Left ventricle myocardium inferior (tissue), 1 donor: ENCODE measurements at regions not wholly inside any gene's neighbourhood (a gene's known extent, or its start where the extent isn't known, plus 50 kb on each side); places are given as distances from the start of the nearest gene placed in this dataset.

Experiments
- DNase-seq: peaks from one replicate; pipeline ENCODE4 v3.0.0-alpha.2; 2020
- H3K27ac ChIP-seq: fragments of 200-600 bp; replicated peaks from 2 replicates; pipeline ENCODE4 v1.8.0; 2021
- H3K27me3 ChIP-seq: fragments of 200-600 bp; 2 replicates; pipeline ENCODE4 v1.8.0; 2021; ENCODE audit warnings: low read depth
- H3K36me3 ChIP-seq: fragments of 200-600 bp; 2 replicates; pipeline ENCODE4 v1.8.0; 2021
- H3K4me1 ChIP-seq: fragments of 200-600 bp; 2 replicates; pipeline ENCODE4 v1.8.0; 2021
- H3K4me3 ChIP-seq: fragments of 200-600 bp; 2 replicates; pipeline ENCODE4 v1.8.0; 2021; ENCODE audit warnings: mild to moderate bottlenecking, moderate library complexity
- H3K9me3 ChIP-seq: fragments of 200-600 bp; replicated peaks from 2 replicates; pipeline ENCODE4 v1.8.0; 2021
- CTCF ChIP-seq: fragments of 200-600 bp; IDR thresholded peaks from 2 replicates; pipeline ENCODE4 v1.8.0; 2021; ENCODE audit warnings: antibody characterized with exemption, mild to moderate bottlenecking, borderline replicate concordance
- intact Hi-C: fragments of 100-400 bp; cut with micrococcal nuclease; formaldehyde crosslinking; loops from one replicate; pipeline ENCODE4 v1.11.0; 2022
- donor health status: DM: no; HTN: yes; CAD: no; lungs with severe emphysema.

- peaks cover 43% of the 10 kb centered on the region for H3K27me3 ChIP-seq
- intact Hi-C loops, result no loop called here
- no peak overlapping the region for H3K4me3 ChIP-seq
- H3K9me3 ChIP-seq, result no peaks in the 10 kb centered on the region
- H3K4me1 ChIP-seq, result no peaks in the 10 kb centered on the region
- DNase-seq, result no peak
- H3K27ac ChIP-seq, result no peak overlapping the region
- no peak for TF ChIP-seq CTCF
- no peaks in the 10 kb centered on the region for H3K36me3 ChIP-seq
Observed at GRCh38 chr2:176544557-176544956, 275.3 kb downstream of the MTX2 start.

- no peak overlapping the region for H3K4me3 ChIP-seq
- H3K9me3 ChIP-seq, result no peaks in the 10 kb centered on the region
- TF ChIP-seq CTCF, result no peak
- H3K27me3 ChIP-seq, result peaks cover 50% of the 10 kb centered on the region
- DNase-seq, result no peak
- H3K36me3 ChIP-seq, result no peaks in the 10 kb centered on the region
- H3K4me1 ChIP-seq, result no peaks in the 10 kb centered on the region
- H3K27ac ChIP-seq, result no peak overlapping the region
- intact Hi-C loops, result no loop called here
Observed at GRCh38 chr2:176544991-176545956, 276.0 kb downstream of the MTX2 start.

- DNase-seq, result no peak
- Histone ChIP-seq H3K36me3 (no peaks in the 10 kb centered on the region), H3K4me3 (no peak overlapping the region), H3K9me3 (no peaks in the 10 kb centered on the region), H3K27me3 (peaks cover 59% of the 10 kb centered on the region), H3K27ac (no peak overlapping the region), H3K4me1 (no peaks in the 10 kb centered on the region)
- intact Hi-C loops, result no loop called here
- TF ChIP-seq CTCF, result no peak
Observed at GRCh38 chr2:176546550-176546949, 277.3 kb downstream of the MTX2 start.

GRCh38 chr2:176552501-176553135 lies 283.4 kb downstream of the MTX2 start:
- H3K27ac ChIP-seq, result peak overlapping the region; percentile 62
- no peak for TF ChIP-seq CTCF
- no peaks in the 10 kb centered on the region for H3K9me3 ChIP-seq
- H3K4me1 ChIP-seq, result peaks cover 20% of the 10 kb centered on the region
- H3K4me3 ChIP-seq, result no peak overlapping the region
- H3K36me3 ChIP-seq, result no peaks in the 10 kb centered on the region
- no peak for DNase-seq
- peaks cover 61% of the 10 kb centered on the region for H3K27me3 ChIP-seq
- intact Hi-C loops, result loop anchor here (5.0 to 10.0 kb wide), 2 partner anchors 82 to 415 kb away; no protein-coding TSS in a partner anchor

- peak overlapping the region; percentile 62 for H3K27ac ChIP-seq
- no peak for TF ChIP-seq CTCF
Observed at GRCh38 chr2:176553685-176554100, 284.5 kb downstream of the MTX2 start.

More at GRCh38 chr2:176553685-176554100, 284.5 kb downstream of the MTX2 start:
- Histone ChIP-seq H3K9me3 (no peaks in the 10 kb centered on the region), H3K4me3 (peak overlapping the region; percentile 68), H3K36me3 (no peaks in the 10 kb centered on the region), H3K27me3 (peaks cover 63% of the 10 kb centered on the region), H3K4me1 (peaks cover 20% of the 10 kb centered on the region)
- peak; percentile 54 for DNase-seq
- intact Hi-C loops, result loop anchor here (5.0 to 10.0 kb wide), 2 partner anchors 81 to 416 kb away; no protein-coding TSS in a partner anchor
